HCT116 (cell line): ENCODE measurements at regions not wholly inside any gene's neighbourhood (a gene's known extent, or its start where the extent isn't known, plus 50 kb on each side); places are given as distances from the start of the nearest gene placed in this dataset.

Experiments
- ATAC-seq: fragments of 200-7000 bp; cut with Tn5 transposase; 2 replicates; pipeline ENCODE4 v1.9.1; 2020; ENCODE audit warnings: mild to moderate bottlenecking, moderate library complexity
- BruUV-seq: library from RNA; stranded (reverse); fragments of 400-500 nt; replicated peaks from 2 replicates; lab custom pipeline; 2021; lab: Mats Ljungman, UMichigan
- CTCF ChIA-PET: fragments of 300-600 bp; sonication (Branson Sonifier 250); formaldehyde crosslinking; loops from one replicate; lab custom pipeline; 2021; ENCODE audit warnings: antibody characterized with exemption; lab: Charles Lee
- POLR2A ChIA-PET: fragments of 300-600, 350-600 bp; sonication (Branson Sonifier 250); formaldehyde crosslinking; loops from one replicate; lab custom pipeline; 2021; ENCODE audit warnings: antibody characterized with exemption; lab: Charles Lee
- RAD21 ChIA-PET, 2 experiments: fragments of 300-600 bp; sonication (Branson Sonifier 250); formaldehyde crosslinking; loops; one replicate each; lab custom pipeline; 2023; ENCODE audit warnings: low total read pairs in 2 of 2; ENCODE audit not compliant: uncharacterized antibody in 2 of 2, unreplicated experiment in 2 of 2, low non-redundant PET in 1 of 2; lab: Charles Lee
- DNase-seq: peaks from one replicate; pipeline ENCODE4 v3.0.0-alpha.2; 2010; ENCODE audit warnings: low read depth, low spot score
- H2AFZ ChIP-seq: fragments of 200-600 bp; shearing (Covaris generic), sonication (generic); 2 replicates; pipeline ENCODE4 v1.6.1; 2017; ENCODE audit warnings: low read depth, mixed run types, mixed read lengths, antibody characterized with exemption, low read length; ENCODE audit not compliant: poor library complexity, severe bottlenecking
- H3K27ac ChIP-seq: 2 replicates; pipeline ENCODE4 v1.5.1; 2012; ENCODE audit warnings: low read depth, low read length
- H3K27me3 ChIP-seq: fragments of 200-600 bp; sonication (generic); 2 replicates; pipeline ENCODE4 v1.6.1; 2016; ENCODE audit warnings: mixed run types, low read length, mixed read lengths; ENCODE audit not compliant: insufficient read depth
- H3K36me3 ChIP-seq, 2 experiments: fragments of 200-500 bp in 1 of 2; fragments of 200-600 bp in 1 of 2; sonication (Bioruptor generic) in 1 of 2; sonication (generic) in 1 of 2; 2 replicates each; pipeline versions ENCODE4 v1.5.1 to v1.6.1; 2014 to 2016; ENCODE audit warnings: low read length in 2 of 2, inconsistent platforms in 1 of 2, mixed read lengths in 1 of 2, mixed run types in 1 of 2; ENCODE audit not compliant: insufficient read depth in 2 of 2, control insufficient read depth in 1 of 2
- H3K4me1 ChIP-seq, 2 experiments: fragments of 200-600 bp in 1 of 2; sonication (generic) in 1 of 2; 2 replicates each; pipeline versions ENCODE4 v1.5.1 to v1.6.1; 2012 to 2017; ENCODE audit warnings: low read length in 2 of 2, inconsistent platforms in 1 of 2, mild to moderate bottlenecking in 1 of 2, mixed read lengths in 1 of 2, mixed run types in 1 of 2, moderate library complexity in 1 of 2; ENCODE audit not compliant: insufficient read depth in 2 of 2, control insufficient read depth in 1 of 2
- H3K4me2 ChIP-seq: fragments of 200-600 bp; sonication (generic); 2 replicates; pipeline ENCODE4 v1.6.1; 2017; ENCODE audit warnings: mixed run types, low read length, mixed read lengths
- H3K4me3 ChIP-seq, 2 experiments: fragments of 200-600 bp in 1 of 2; sonication (generic) in 1 of 2; replicated peaks in 1 of 2; 2 replicates each; pipeline ENCODE4 v1.5.1; 2011 to 2016; ENCODE audit warnings: low read length in 2 of 2, control low read depth in 1 of 2, low read depth in 1 of 2, mild to moderate bottlenecking in 1 of 2, mixed read lengths in 1 of 2, mixed run types in 1 of 2
- H3K79me2 ChIP-seq: fragments of 200-600 bp; sonication (generic); 2 replicates; pipeline ENCODE4 v1.6.1; 2017; ENCODE audit warnings: mild to moderate bottlenecking, mixed run types, low read length, moderate library complexity, mixed read lengths; ENCODE audit not compliant: insufficient read depth
- H3K9ac ChIP-seq: fragments of 200-600 bp; sonication (generic); 2 replicates; pipeline ENCODE4 v1.6.1; 2016; ENCODE audit warnings: low read length, mixed read lengths
- H3K9me2 ChIP-seq: fragments of 200-600 bp; sonication (generic), shearing (Covaris generic); 2 replicates; pipeline ENCODE4 v1.6.1; 2017; ENCODE audit warnings: mixed run types, mild to moderate bottlenecking, moderate library complexity; ENCODE audit not compliant: insufficient read depth
- H3K9me3 ChIP-seq, 2 experiments: fragments of 200-500 bp in 1 of 2; fragments of 200-600 bp in 1 of 2; sonication (Bioruptor generic) in 1 of 2; sonication (generic) in 1 of 2; 2 replicates each; pipeline ENCODE4 v1.6.1; 2014 to 2017; ENCODE audit warnings: low read length in 2 of 2, mixed read lengths in 2 of 2, inconsistent platforms in 1 of 2, low read depth in 1 of 2, mild to moderate bottlenecking in 1 of 2, mixed run types in 1 of 2, moderate library complexity in 1 of 2; ENCODE audit not compliant: control insufficient read depth in 1 of 2, insufficient read depth in 1 of 2
- H4K20me1 ChIP-seq: fragments of 200-600 bp; sonication (generic), shearing (Covaris generic); 2 replicates; pipeline ENCODE4 v1.6.1; 2017; ENCODE audit warnings: mixed run types, mild to moderate bottlenecking, moderate library complexity; ENCODE audit not compliant: insufficient read depth
- CBX3 ChIP-seq: IDR thresholded peaks from 2 replicates; pipeline ENCODE4 v1.6.1; 2012; ENCODE audit warnings: low read depth
- CEBPB ChIP-seq: IDR thresholded peaks from 2 replicates; pipeline ENCODE4 v1.6.1; 2012; ENCODE audit warnings: low read depth
- CTCF ChIP-seq, 3 experiments: fragments of 200-600 bp in 1 of 3; sonication (generic) in 1 of 3; IDR thresholded peaks in 2 of 3; conservative IDR thresholded peaks in 1 of 3; 2 replicates each; pipeline ENCODE4 v1.5.1; 2012 to 2017; ENCODE audit warnings: low read depth in 2 of 3, low read length in 2 of 3, antibody characterized with exemption in 1 of 3, borderline replicate concordance in 1 of 3, control low read depth in 1 of 3, mild to moderate bottlenecking in 1 of 3, mixed read lengths in 1 of 3, mixed run types in 1 of 3, moderate library complexity in 1 of 3; ENCODE audit not compliant: insufficient read depth in 1 of 3
- POLR2AphosphoS5 ChIP-seq: IDR thresholded peaks from 2 replicates; pipeline ENCODE4 v1.6.1; 2011; ENCODE audit warnings: mild to moderate bottlenecking, low read depth, low read length, moderate library complexity
- RAD21 ChIP-seq: IDR thresholded peaks from 2 replicates; pipeline ENCODE4 v1.6.1; 2012; ENCODE audit warnings: low read depth, mild to moderate bottlenecking
- intact Hi-C: fragments of 100-400 bp; cut with micrococcal nuclease; formaldehyde crosslinking; loops from 2 replicates; pipeline ENCODE4 v1.10.0; 2022

GRCh38 chr22:22955866-22956535 lies 68.4 kb downstream of the IGLL5 start:
- Histone ChIP-seq H3K27ac (no peak overlapping the region), H3K9ac (no peak overlapping the region), H3K4me3 (no peak overlapping the region), H3K79me2 (no peaks in the 10 kb centered on the region), H4K20me1 (no peaks in the 10 kb centered on the region), H2AFZ (peak overlapping the region; percentile 10), H3K9me2 (no peaks in the 10 kb centered on the region), H3K27me3 (peaks cover 5% of the 10 kb centered on the region; the same call in 1 of the 2 replicates), H3K4me2 (no peak overlapping the region), H3K9me3 (no peaks in the 10 kb centered on the region), H3K36me3 (no peaks in the 10 kb centered on the region), H3K4me1 (no peaks in the 10 kb centered on the region)
- DNase-seq (peak; percentile 52), ATAC-seq (peak; percentile 92)
- intact Hi-C loops: loop anchor here (1.0 to 10.0 kb wide), 5 partner anchors 107 to 492 kb away; no protein-coding TSS in a partner anchor
- no TSS peak for BruUV-seq
- RAD21 ChIA-PET: interaction anchor here (1.0 to 2.2 kb wide), 2 partner anchors 107 to 172 kb away, joined by 3 to 7 read pairs; no protein-coding TSS in a partner anchor
- POLR2A ChIA-PET: no interaction called here
- CTCF ChIA-PET: interaction anchor here (0.9 to 5.9 kb wide), 13 partner anchors 19 to 747 kb away, joined by 3 to 174 read pairs (median 8); no protein-coding TSS in a partner anchor
- TF ChIP-seq POLR2AphosphoS5: no peak
- TF ChIP-seq RAD21: peak; percentile 82
- TF ChIP-seq CTCF (IDR thresholded peaks at IDR 0.05 in 2 of 3, conservative IDR thresholded peaks at IDR 0.05 in 1 of 3; ENCODE audit: borderline replicate concordance in 1 of 3, insufficient read depth in 1 of 3, low read depth in 2 of 3, low read length in 2 of 3): peak; percentile 79 to 84 (median 80)

- ChIA-PET POLR2A (no interaction called here), CTCF (interaction anchor here (0.7 to 5.9 kb wide), 17 partner anchors 18 to 534 kb away, joined by 3 to 174 read pairs (median 4); partner anchors contain the start of gene RAB36)
Observed at GRCh38 chr22:22957090-22957489, 69.5 kb downstream of the IGLL5 start.

More at GRCh38 chr22:22957090-22957489, 69.5 kb downstream of the IGLL5 start:
- intact Hi-C loops: loop anchor here (2.0 to 10.0 kb wide), 3 partner anchors 108 to 365 kb away; no protein-coding TSS in a partner anchor
- H3K9me3 ChIP-seq: peaks cover 0 to 7% of the 10 kb centered on the region in 2 experiments; a peak in 2 of 4 replicates
- H3K9ac ChIP-seq: no peak overlapping the region
- H3K79me2 ChIP-seq: no peaks in the 10 kb centered on the region
- H4K20me1 ChIP-seq: no peaks in the 10 kb centered on the region
- no peak overlapping the region for H3K4me2 ChIP-seq
- no peak overlapping the region for H2AFZ ChIP-seq
- no peak overlapping the region for H3K27ac ChIP-seq
- no TSS peak for BruUV-seq
- TF ChIP-seq CTCF (IDR thresholded peaks at IDR 0.05 in 2 of 3, conservative IDR thresholded peaks at IDR 0.05 in 1 of 3; ENCODE audit: borderline replicate concordance in 1 of 3, insufficient read depth in 1 of 3, low read depth in 2 of 3, low read length in 2 of 3) (no peak), POLR2AphosphoS5 (no peak), CBX3 (no peak), CEBPB (no peak)
- no peak overlapping the region for H3K4me3 ChIP-seq
- H3K27me3 ChIP-seq: peaks cover 5% of the 10 kb centered on the region; the same call in 1 of the 2 replicates
- ATAC-seq: no peak
- no peaks in the 10 kb centered on the region for H3K36me3 ChIP-seq
- H3K9me2 ChIP-seq: no peaks in the 10 kb centered on the region
- RAD21 ChIA-PET: interaction anchor here in 1 of 2 experiments (1.0 kb wide), 1 partner anchor 171 kb away, joined by 3 read pairs; no protein-coding TSS in a partner anchor
- DNase-seq: no peak
- H3K4me1 ChIP-seq: no peaks in the 10 kb centered on the region
